ENCODE measurements at regions not wholly inside any gene's neighbourhood (a gene's known extent, or its start where the extent isn't known, plus 50 kb on each side); places are given as distances from the start of the nearest gene placed in this dataset.
A peak's percentile ranks its signal among the peaks of the same experiment; 100 is the strongest.

- TF ChIP-seq, protein P1, sequence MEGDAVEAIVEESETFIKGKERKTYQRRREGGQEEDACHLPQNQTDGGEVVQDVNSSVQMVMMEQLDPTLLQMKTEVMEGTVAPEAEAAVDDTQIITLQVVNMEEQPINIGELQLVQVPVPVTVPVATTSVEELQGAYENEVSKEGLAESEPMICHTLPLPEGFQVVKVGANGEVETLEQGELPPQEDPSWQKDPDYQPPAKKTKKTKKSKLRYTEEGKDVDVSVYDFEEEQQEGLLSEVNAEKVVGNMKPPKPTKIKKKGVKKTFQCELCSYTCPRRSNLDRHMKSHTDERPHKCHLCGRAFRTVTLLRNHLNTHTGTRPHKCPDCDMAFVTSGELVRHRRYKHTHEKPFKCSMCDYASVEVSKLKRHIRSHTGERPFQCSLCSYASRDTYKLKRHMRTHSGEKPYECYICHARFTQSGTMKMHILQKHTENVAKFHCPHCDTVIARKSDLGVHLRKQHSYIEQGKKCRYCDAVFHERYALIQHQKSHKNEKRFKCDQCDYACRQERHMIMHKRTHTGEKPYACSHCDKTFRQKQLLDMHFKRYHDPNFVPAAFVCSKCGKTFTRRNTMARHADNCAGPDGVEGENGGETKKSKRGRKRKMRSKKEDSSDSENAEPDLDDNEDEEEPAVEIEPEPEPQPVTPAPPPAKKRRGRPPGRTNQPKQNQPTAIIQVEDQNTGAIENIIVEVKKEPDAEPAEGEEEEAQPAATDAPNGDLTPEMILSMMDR (IDR thresholded peaks at IDR 0.05): no peak
- no peak overlapping the region for H3K27ac ChIP-seq
- intact Hi-C loops (cut with DNase I): no loop called here
- H3K4me3 ChIP-seq: no peak overlapping the region
- ATAC-seq (no peak), DNase-seq (no peak)
- peaks cover 17% of the 10 kb centered on the region for H3K4me1 ChIP-seq
- no peaks in the 10 kb centered on the region for H3K36me3 ChIP-seq
- no peaks in the 10 kb centered on the region for H3K27me3 ChIP-seq (ENCODE audit: low read depth)
- H3K9me3 ChIP-seq: peaks cover 20% of the 10 kb centered on the region
These were observed 73.3 kb upstream of the HABP2 start for GRCh38 chr10:113479346-113480080.

DNA sequence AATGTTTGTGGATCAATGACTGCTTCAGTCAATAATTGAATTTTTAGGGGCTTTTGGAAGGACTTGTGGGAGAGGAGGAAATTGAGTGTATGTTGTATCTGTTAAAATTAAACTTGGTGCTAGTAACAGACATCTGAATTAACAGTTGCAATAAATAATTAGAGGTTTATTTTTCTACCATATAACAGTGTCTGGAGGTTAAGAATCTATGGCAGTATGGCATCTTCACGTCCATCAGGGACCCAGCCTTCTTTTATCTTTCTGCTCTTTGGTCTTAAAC is 72.8 kb upstream of the HABP2 start:
- Histone ChIP-seq H3K36me3 (no peaks in the 10 kb centered on the region), H3K9me3 (peaks cover 20% of the 10 kb centered on the region), H3K4me1 (peaks cover 15% of the 10 kb centered on the region), H3K27ac (peak overlapping the region; percentile 11), H3K27me3 (ENCODE audit: low read depth) (no peaks in the 10 kb centered on the region), H3K4me3 (no peak overlapping the region)
- intact Hi-C loops (cut with DNase I): no loop called here
- ATAC-seq: no peak
- no peak for DNase-seq
- TF ChIP-seq, protein P1 (IDR thresholded peaks at IDR 0.05): no peak

DNA sequence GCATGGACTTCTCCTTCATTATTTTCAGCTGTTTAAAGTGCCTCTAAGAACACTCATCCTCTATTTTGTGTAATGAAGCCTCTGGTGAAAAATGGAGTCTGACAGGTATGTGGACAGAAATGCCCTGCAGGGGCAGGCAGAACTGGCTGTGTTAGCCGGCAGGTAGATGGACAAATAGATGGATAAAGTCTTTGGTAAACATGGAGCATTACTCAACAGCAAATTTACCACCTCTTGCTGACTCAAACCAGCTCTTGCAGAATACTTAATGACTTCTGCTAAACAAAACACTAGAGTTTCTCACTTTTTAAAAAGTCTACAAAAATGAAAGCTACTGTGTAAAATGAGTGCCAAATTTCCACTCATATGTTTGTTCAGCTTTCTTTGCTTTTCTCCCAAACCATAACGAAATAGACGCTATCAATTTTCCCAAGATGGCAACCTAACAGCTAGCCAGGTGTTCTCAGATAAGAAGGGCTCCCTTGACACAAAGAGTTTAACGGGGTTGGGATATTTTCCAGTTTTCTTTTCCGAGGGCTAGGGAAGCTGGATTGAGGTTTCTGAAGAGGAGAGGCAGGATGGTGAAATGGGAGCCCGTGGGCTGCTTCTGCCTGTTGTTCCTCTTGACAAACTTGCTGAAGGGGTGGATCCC is 71.9 kb upstream of the HABP2 start:
- H3K36me3 ChIP-seq: no peaks in the 10 kb centered on the region
- peak; percentile 70 for DNase-seq
- H3K27ac ChIP-seq: peak overlapping the region; percentile 32

GRCh38 chr10:113484487-113484886 is 68.4 kb upstream of the HABP2 start:
- intact Hi-C loops (cut with DNase I): no loop called here
- no peak overlapping the region for H3K27ac ChIP-seq
- no peaks in the 10 kb centered on the region for H3K36me3 ChIP-seq
- ATAC-seq: no peak
- TF ChIP-seq, protein P1 (IDR thresholded peaks at IDR 0.05): no peak
- H3K4me1 ChIP-seq: no peaks in the 10 kb centered on the region
- H3K9me3 ChIP-seq: peaks cover 14% of the 10 kb centered on the region
- H3K27me3 ChIP-seq (ENCODE audit: low read depth): no peaks in the 10 kb centered on the region
- no peak for DNase-seq
- H3K4me3 ChIP-seq: no peak overlapping the region

More for the DNA sequence above, 71.9 kb upstream of the HABP2 start:
- H3K27me3 ChIP-seq (ENCODE audit: low read depth): no peaks in the 10 kb centered on the region
- H3K4me1 ChIP-seq: peaks cover 5% of the 10 kb centered on the region
- TF ChIP-seq, protein P1 (IDR thresholded peaks at IDR 0.05): no peak
- H3K4me3 ChIP-seq: no peak overlapping the region
- intact Hi-C loops (cut with DNase I): no loop called here
- peaks cover 20% of the 10 kb centered on the region for H3K9me3 ChIP-seq
- ATAC-seq: peak; percentile 86 to 93

- intact Hi-C loops (cut with DNase I): no loop called here
- no peaks in the 10 kb centered on the region for H3K36me3 ChIP-seq
- H3K27me3 ChIP-seq (ENCODE audit: low read depth): no peaks in the 10 kb centered on the region
- ATAC-seq (no peak), DNase-seq (no peak)
- no peaks in the 10 kb centered on the region for H3K4me1 ChIP-seq
- H3K9me3 ChIP-seq: peaks cover 2% of the 10 kb centered on the region
- no peak overlapping the region for H3K4me3 ChIP-seq
- TF ChIP-seq, protein P1 (IDR thresholded peaks at IDR 0.05): no peak
- no peak overlapping the region for H3K27ac ChIP-seq
These were observed 67.1 kb upstream of the HABP2 start for GRCh38 chr10:113485736-113486135.
